ENCODE measurements at regions not wholly inside any gene's neighbourhood (a gene's known extent, or its start where the extent isn't known, plus 50 kb on each side); places are given as distances from the start of the nearest gene placed in this dataset.
A peak's percentile ranks its signal among the peaks of the same experiment; 100 is the strongest.

DNA sequence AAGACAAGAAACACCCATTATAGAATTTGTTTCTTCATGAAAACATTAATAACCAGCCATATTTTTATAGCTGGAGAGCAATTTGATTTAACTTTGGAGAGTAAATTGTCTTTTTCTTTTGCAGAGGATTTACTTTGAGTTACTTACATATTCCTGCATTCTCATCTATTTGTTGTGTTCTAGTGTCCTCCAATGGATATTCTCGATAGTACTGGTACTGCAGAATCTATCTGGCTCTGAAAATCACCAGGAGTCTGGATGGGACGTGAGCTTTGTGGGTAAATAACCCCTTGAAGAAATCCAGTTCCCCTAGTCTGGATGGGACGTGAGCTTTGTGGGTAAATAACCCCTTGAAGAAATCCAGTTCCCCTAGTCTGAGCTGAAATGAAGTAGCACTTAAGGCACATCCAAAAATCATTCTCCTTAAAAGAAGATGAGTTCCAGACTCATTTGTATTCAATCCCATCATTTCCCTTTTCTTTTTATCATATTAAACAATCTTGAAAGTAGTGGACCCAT lies 294.1 kb upstream of the UBE2E2 start:
- no peak for DNase-seq

DNA sequence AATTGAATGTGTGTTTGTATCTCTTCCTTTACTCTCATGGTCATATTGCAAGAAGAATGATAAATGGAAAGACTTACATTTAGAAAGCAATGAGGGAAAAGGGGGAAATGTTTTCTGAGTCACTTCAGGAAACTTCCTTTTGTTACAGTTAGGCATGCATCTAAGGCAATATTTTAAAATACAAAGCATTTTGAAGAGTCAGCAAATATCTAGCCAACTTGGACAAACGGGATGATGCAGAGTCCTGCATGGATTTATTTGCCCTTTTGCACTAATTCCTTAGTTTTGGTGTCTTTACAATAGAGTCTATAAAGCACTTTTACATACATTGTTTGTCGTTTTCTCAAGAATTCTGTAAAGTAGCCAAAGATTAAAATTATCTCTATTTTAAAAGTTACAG lies 286.2 kb upstream of the UBE2E2 start:
- DNase-seq = no peak

GRCh38 chr3:22920006-22920405 lies 283.1 kb upstream of the UBE2E2 start:
- DNase-seq = no peak

- DNase-seq = peak; percentile 7
Observed at GRCh38 chr3:22922317-22922716, 280.8 kb upstream of the UBE2E2 start.

GRCh38 chr3:22923711-22924110 lies 279.4 kb upstream of the UBE2E2 start:
- no peak for DNase-seq

DNA sequence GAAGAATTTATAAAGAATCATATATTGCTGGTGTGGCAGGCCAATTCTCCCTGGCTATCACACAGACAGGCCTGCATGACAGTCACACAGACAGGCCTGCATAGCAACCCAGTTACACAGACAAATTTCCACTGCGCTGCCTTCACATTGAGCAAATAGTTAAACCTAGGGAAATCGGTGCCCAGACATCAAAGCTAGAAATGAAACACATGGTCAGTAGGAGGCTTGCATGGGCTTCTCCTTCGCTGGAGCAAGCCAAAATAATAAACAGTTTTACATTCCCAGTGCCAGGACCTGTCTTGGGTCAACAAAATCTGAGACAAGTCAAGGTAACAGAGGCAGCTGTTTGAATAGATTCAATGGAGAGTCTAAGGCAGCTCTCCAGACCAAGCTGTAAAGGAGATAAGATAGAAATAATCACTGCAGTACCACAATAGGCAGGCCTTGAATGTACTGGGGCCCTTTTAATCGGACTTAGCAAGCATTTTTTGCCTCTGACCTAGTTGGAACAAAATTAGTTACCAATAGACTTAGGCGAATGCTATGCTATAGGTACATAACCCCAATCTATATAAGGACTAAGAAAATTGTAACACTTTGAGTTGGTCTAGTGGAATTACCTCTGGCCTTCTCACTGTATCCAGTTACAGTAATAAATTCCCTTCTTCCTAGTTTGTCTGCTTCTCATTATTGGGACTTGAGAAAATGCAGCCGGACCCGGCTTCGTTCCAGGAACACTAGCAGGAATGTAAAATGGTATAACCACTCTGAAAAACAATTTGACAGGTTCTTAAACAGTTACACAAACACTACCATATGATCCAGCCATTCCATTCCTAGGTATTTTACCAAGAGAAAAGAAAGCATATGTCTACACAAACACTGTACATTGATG lies 274.7 kb upstream of the UBE2E2 start:
- no peak for DNase-seq

DNA sequence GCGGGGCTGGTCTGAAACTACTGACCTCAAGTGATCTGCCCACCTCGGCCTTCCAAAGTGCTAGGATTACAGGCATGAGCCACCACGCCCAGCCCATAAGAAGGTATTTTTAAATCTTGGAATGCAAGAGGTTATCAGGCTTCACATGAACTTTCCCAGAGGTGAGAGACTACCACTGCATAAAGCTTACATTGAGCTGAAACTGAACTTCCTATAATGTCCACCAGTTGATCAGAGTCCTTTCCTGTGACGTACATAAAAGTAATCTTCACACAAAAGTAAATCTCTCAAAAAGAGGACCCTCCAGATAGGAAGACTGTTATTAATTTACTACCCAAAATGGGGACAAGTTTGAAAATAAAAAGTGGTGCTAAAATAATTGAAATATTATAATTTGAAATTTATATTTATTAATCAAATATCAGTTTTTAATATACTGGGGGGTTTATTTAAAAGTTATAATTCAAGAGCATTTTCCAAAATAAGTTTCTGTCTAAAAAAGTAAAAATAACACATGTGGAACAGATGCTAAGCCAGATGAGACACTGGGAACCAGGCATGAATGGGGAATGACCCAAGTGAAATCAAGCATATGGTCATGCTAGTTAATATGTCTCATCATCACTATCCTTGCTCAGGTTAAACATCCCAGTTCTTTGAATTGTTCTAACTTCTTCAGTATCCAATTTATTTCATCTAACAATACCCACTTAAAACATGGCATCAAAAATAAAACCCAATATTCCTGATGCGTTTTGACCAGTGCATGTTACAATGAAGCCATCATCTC lies 269.9 kb upstream of the UBE2E2 start:
- no peak for DNase-seq

GRCh38 chr3:22933841-22934116 lies 269.3 kb upstream of the UBE2E2 start:
- DNase-seq = no peak

DNA sequence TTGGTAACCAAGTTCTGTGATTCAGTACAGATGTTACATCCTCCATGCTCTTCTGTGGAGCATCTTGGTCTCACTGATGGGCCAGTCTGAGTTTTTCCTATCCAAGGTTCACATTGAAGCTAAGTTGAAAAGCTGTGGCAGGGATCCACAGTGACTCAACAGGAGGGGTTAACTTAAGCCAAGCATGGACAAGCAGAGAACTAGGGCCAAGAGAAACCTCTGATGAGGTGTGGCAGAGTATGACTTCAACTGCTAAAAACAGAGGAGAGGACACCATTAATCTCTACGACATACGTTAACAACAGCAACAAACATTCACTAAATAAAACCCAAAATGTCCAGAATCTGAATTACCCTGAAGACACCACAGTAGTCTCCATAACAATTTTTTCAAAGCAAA lies 268.1 kb upstream of the UBE2E2 start:
- DNase-seq = no peak

- DNase-seq = no peak
Observed at GRCh38 chr3:22937536-22937935, 265.6 kb upstream of the UBE2E2 start.

DNA sequence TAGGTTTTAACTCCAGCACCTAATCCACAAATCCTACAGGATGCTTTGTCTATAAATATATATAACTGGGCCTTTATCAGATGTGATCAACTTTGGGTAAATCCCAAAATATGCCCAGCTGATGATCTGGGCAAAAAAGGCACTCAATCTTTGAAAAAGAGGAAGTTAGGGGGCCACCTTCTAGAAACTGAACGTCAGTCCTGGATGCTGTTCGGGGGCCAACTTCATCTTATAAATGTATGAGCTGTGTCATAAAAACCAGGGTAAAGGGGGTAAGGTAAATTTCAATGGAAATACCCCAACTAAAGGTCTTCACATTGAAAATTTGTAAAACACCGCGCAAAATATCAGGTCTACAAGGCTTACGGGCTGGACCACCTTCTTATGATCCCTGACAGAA lies 264.4 kb upstream of the UBE2E2 start:
- no peak for DNase-seq

DNA sequence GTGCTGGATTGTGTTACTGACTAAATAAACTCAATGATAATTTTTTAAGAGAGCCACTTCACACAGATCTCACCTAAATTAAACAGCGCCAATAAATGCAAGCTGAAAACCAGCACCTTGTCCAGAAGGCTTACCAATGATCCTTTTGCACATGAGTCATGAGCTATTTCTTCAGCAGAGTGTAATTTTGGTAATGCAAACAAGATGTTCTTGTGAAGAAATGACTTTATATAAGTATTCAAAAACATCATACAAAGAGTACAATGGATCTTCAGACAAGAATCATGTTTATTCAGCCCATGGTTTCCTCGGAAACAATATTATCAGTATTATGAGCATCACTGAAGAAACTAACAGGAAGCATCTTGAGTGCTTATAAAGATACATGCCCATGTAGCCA lies 263.8 kb upstream of the UBE2E2 start:
- no peak for DNase-seq

GRCh38 chr3:22940285-22940684 lies 262.8 kb upstream of the UBE2E2 start:
- no peak for DNase-seq

DNA sequence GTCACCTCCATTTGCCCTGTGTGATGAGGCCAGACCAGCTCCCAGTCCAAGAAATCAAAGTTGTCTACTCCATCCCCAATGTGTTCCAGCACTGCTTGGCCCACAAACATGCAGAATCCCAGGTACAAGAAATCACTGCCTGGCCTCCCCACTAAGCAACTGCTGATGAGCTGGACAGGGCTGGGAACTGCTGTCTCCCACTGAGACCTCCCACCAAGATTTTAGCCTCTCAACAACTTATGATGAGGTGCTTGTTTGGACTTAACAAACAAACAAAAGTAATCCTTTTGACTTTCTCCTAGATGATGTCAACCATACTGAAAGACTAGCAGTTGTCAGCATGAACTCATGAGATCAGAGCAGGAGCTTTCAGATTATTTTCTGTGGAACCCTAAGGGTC lies 260.1 kb upstream of the UBE2E2 start:
- DNase-seq = no peak

DNA sequence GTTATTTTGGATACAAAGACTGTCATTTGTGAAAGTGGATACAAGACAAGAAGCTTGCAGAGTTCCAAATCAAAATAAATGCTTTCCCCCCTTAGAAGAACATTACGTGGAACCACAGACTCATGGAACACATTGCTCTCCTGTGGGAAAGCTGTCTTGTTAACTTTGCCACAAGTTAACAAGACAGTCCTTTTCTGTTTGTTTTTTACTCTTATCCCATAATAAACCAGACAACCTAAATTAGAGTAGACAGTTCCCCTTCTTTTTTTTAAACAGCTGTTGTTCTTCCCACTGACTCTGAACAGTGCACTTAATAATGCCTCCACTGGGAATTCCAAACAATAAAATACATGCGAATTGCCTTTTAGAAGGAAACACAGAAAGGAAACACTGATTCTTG lies 255.3 kb upstream of the UBE2E2 start:
- no peak for DNase-seq

DNA sequence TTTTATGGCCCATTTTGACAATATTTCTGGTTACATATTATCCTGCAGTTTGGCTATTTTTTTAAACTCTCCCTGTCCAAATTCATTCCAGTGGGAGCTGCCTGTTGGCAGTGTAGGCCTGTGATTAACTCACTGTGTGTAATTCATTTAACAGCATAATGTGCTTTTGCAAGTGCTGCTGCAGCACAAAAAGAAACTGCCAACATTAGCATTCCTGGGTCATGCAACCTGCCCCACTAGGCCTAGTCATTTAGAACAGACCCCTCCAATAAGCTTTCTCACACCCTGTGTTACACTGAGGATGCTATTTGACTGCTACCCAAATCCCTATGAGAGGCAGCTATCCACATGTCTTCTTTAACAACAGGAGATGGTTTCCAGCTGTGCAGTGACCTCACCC lies 251.2 kb upstream of the UBE2E2 start:
- DNase-seq = no peak

GRCh38 chr3:22952860-22953259 lies 250.3 kb upstream of the UBE2E2 start:
- no peak for DNase-seq

DNA sequence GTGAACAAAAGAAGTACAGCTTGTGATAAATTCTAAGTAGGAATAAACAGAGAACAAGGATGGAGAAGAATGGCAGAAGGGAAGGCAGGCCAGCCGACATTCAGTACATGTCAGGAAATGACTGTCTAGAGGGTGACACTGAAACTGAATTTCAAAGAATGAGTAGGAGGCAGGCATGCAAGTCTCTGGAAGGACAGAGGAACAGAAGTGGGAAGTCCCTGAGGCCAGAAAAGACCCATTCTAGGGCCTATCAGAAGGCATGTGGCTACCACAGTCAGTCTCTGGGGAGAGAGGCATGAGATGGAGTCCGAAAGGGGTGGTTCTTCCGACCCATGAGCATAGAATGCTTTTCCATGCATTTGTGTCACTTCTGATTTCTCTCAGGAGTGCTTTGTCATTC lies 243.5 kb upstream of the UBE2E2 start:
- no peak for DNase-seq

- DNase-seq = no peak
Observed at GRCh38 chr3:22960105-22960984, 242.8 kb upstream of the UBE2E2 start.

- DNase-seq = no peak
Observed at GRCh38 chr3:22962244-22962643, 240.9 kb upstream of the UBE2E2 start.

DNA sequence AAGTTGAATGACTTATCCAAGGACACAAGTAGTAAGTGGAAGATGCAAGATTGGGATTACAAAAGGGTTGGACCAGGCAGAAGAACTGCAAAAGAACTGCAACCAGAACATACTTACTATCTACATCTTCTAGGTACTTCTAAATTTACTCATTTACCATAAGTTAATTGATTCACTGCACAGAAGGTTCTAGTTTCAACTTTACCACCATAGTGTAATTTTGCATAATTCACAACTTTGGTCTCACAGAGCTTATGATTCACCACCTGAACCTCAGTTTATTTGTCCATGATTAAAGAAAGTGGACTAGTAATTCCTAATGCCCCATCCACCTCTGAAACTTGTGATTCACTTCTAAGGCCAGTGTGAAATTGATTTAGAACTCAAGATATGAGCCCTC lies 236.8 kb upstream of the UBE2E2 start:
- DNase-seq = no peak

GRCh38 chr3:22969276-22969675 lies 233.9 kb upstream of the UBE2E2 start:
- DNase-seq = no peak

DNA sequence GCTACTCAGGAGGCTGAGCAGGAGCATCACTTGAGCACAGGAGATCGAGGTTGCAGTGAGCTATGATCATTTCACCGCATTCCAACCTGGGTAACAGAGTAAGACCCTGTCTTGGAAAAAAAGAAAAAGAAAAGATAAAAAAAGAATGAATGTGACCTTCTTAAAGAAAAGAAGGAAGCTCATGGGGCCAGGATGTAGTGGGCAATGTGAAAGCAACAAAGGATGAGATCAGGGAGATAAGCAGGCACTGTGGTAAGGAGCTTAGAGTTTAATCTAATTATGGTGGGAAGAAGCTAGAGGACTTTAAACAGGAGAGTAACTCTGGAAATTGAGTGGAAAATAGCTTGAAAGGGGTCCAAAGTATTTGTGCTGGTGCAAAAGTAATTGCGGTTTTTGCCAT lies 231.6 kb upstream of the UBE2E2 start:
- DNase-seq = no peak
